ENCODE measurements at regions not wholly inside any gene's neighbourhood (a gene's known extent, or its start where the extent isn't known, plus 50 kb on each side); places are given as distances from the start of the nearest gene placed in this dataset.
"Not testable (repeated sequence)": the region's sequence is repeated elsewhere in the genome, so short reads cannot be mapped to it uniquely, and the experiment has no call there.

- no peak for DNase-seq
Measured at GRCh38 chrX:140447150-140447549, 57.7 kb downstream of the SOX3 start.

GRCh38 chrX:140440876-140441275 lies 64.0 kb downstream of the SOX3 start:
- no peak for DNase-seq

GRCh38 chrX:140439476-140439875 lies 65.4 kb downstream of the SOX3 start:
- no peak for DNase-seq

GRCh38 chrX:140434347-140434746 lies 70.5 kb downstream of the SOX3 start:
- DNase-seq = no peak

- no peak for DNase-seq
Measured at GRCh38 chrX:140433582-140433981, 71.3 kb downstream of the SOX3 start.

GRCh38 chrX:140432346-140433175 lies 72.3 kb downstream of the SOX3 start:
- DNase-seq = no peak

- DNase-seq = no peak
Measured at GRCh38 chrX:140431521-140431920, 73.3 kb downstream of the SOX3 start.

GRCh38 chrX:140425712-140426395 lies 79.0 kb downstream of the SOX3 start:
- DNase-seq = no peak

GRCh38 chrX:140422501-140422900 lies 82.4 kb downstream of the SOX3 start:
- no peak for DNase-seq

GRCh38 chrX:140402131-140402530 lies 102.7 kb downstream of the SOX3 start:
- DNase-seq = not testable (repeated sequence)

- not testable (repeated sequence) for DNase-seq
Measured at GRCh38 chrX:140396326-140396725, 108.5 kb downstream of the SOX3 start.

GRCh38 chrX:140393507-140393906 lies 111.4 kb downstream of the SOX3 start:
- DNase-seq = no peak

GRCh38 chrX:140391313-140391712 lies 113.6 kb downstream of the SOX3 start:
- DNase-seq = no peak

- no peak for DNase-seq
Measured at GRCh38 chrX:140389331-140389730, 115.5 kb downstream of the SOX3 start.

GRCh38 chrX:140362861-140363260 lies 142.0 kb downstream of the SOX3 start:
- DNase-seq = no peak

GRCh38 chrX:140360924-140361323 lies 143.9 kb downstream of the SOX3 start:
- no peak for DNase-seq

GRCh38 chrX:140360284-140360683 lies 144.6 kb downstream of the SOX3 start:
- DNase-seq = no peak

GRCh38 chrX:140355922-140356321 lies 148.9 kb downstream of the SOX3 start:
- no peak for DNase-seq

- no peak for DNase-seq
Measured at GRCh38 chrX:140355429-140355828, 149.4 kb downstream of the SOX3 start.

GRCh38 chrX:140354431-140355120 lies 150.3 kb downstream of the SOX3 start:
- no peak for DNase-seq

GRCh38 chrX:140346729-140347128 lies 158.1 kb downstream of the SOX3 start:
- no peak for DNase-seq

- DNase-seq = no peak
Measured at GRCh38 chrX:140343226-140343868, 161.5 kb downstream of the SOX3 start.

GRCh38 chrX:140342410-140342809 lies 162.5 kb downstream of the SOX3 start:
- DNase-seq = no peak
